Epithelial cell of prostate (primary cell): ENCODE measurements at regions not wholly inside any gene's neighbourhood (a gene's known extent, or its start where the extent isn't known, plus 50 kb on each side); places are given as distances from the start of the nearest gene placed in this dataset.
"Not testable (repeated sequence)": the region's sequence is repeated elsewhere in the genome, so short reads cannot be mapped to it uniquely, and the experiment has no call there.

ENCODE experiments used
- DNase-seq: peaks from one replicate; pipeline ENCODE4 v3.0.0-alpha.2; 2011; ENCODE audit warnings: low read depth, low spot score
- H3K27ac ChIP-seq: fragments of 450-650 bp; 2 replicates; pipeline ENCODE4 v1.5.1; 2017; ENCODE audit warnings: mild to moderate bottlenecking

DNA sequence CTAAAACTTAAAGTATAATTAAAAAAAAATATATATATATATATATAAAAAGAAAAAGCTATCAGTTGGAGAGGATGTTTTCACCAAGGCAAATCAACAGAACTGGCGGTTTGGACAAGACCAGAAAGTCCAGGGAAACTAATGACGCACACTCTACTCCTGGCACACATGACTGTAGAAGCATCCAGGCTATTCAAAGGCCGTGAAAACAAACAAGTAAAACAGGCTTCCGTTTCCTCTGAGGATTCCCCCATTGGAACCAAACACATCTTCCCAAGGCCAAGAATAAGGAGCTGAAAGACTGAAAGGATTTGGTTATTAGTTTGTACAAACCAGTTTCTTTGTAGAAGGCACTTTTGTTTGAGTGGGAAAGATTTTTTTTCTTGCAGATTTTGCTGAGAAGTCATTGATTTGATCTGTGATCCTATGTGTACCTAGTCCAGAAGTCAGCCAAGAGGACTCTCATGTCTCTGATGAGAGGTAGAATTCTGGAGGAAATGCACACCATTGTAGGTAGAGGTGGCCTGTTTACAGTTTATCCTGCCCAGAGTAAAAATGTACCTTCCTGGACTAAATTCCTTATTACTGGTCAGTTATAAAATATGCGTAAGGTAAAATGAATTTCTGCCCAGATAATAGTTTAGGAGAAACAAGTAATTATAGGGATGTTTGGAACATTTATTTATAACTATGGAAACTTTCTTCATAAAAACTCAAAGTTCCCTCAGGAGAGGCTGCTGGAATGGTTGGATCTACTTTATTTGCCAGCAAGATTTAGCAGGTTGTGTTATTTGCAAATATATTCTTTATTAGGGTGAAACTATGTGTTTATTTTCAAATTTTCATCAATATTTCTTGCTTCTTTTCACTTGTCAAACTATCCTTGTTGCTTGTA lies 66.5 kb downstream of the DMP1 start:
- no peak overlapping the region for H3K27ac ChIP-seq
- peak; percentile 8 for DNase-seq

DNA sequence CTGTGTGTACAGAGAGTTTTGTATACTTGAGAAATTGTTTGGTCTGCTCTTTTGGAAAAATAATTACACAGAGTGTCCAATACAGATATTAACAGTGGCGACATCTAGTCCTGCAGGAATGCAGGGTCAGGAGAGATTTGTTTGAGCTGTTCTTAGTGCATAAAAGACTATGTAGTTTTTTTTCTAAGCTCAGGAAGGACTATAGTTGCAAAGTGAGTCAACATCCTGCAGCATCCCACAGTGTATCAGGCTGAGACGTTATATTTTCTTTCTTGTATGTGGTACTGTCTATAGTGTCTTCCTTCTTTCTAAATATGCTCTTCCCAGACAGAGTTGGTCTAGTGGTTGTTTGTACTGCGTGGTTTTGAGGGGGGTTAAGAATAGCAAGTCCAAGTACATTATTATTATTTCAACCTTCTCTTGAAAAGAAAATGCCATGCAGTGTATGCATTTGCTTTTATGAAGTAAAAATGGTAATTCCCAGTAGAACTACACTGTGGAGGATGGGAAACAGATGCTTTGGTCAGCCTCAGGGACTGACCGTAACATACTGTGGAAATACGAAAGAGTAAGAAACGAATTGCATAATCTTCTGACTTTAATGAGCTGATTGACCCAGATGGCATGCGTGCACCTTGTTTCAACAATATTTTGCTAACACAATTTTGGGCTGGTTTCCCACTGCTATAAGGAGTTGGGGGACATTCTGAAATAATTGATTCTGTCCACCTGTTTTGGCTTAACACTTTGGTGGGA lies 67.4 kb downstream of the DMP1 start:
- DNase-seq, result no peak

DNA sequence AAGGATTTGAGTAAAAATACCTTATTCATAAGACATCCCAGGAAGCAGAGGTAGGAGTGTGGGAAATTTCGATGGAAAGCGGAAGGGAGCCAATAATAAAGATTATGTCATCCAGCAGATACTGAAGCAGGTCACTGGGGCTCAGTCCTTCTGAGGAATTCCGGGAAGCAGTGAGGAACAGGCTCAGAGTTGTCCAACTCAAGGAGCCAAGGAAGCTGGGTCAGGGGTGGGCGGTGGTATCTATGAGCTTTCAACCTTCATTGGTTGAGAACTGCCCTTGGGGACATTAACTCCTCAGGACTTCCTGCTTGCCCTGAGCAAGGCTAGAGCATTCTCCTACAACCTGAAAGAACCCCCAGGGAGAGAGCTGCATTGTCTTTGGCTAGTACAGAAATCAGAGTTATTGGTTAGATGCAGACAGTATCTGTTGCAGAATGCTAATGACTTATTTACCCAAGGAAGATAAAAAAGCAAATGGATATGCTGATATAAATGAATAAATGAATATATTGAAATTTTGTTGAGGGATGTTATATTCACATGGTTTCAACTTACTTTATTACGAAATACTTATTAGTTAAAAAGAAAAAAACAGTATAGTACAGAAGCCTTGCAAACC lies 68.2 kb downstream of the DMP1 start:
- no peak for DNase-seq

More for the DNA sequence above, 67.4 kb downstream of the DMP1 start:
- no peak overlapping the region for H3K27ac ChIP-seq

DNA sequence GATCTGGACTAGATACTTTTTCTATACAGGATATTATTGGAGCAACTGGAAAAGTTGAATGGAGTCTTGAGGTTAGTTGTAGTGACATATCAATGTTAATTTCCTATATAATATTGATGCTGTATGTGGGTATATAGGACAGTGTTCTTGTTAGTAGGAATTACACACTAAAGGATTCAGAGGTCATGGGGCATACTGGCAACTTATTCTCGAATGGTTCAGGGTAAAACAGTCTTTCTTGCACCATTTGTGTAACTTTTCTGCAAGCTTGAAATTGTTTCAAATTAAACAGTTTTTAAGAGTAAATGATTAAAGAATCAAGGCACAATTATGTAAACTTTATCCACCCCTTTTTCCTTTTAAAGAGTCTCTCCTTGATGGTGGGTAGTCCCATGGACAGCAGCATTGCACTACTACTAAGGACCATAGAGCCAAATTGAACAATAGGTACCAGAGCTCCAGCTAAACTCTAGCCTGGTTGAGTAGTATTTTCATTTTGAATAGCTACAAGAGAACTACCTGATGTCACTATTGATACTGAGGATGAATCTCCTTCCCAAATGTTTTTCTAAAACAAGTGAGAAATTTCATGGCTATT lies 70.1 kb downstream of the DMP1 start:
- no peak overlapping the region for H3K27ac ChIP-seq
- DNase-seq, result no peak

More for the DNA sequence above, 68.2 kb downstream of the DMP1 start:
- no peak overlapping the region for H3K27ac ChIP-seq

DNA sequence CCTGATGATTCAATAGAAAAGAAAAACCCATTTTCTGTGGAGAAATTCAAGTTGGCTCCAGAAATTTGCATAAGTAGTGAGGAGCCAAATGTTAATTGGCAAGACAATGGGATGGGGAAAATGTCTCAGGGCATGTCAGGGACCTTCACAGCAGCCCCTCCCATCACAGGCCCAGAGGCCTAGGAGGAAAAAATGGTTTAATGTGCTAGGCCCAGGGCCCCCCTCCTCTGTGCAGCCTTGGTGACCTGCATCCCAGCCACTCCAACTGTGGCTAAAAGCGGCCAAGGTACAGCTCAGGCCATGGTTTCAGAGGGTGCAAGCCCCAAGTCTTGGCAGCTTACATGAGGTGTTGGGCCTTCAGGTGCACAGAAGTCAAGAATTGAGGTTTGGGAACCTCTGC lies 74.1 kb upstream of the IBSP start:
- DNase-seq, H3K27ac ChIP-seq: not testable (repeated sequence)

DNA sequence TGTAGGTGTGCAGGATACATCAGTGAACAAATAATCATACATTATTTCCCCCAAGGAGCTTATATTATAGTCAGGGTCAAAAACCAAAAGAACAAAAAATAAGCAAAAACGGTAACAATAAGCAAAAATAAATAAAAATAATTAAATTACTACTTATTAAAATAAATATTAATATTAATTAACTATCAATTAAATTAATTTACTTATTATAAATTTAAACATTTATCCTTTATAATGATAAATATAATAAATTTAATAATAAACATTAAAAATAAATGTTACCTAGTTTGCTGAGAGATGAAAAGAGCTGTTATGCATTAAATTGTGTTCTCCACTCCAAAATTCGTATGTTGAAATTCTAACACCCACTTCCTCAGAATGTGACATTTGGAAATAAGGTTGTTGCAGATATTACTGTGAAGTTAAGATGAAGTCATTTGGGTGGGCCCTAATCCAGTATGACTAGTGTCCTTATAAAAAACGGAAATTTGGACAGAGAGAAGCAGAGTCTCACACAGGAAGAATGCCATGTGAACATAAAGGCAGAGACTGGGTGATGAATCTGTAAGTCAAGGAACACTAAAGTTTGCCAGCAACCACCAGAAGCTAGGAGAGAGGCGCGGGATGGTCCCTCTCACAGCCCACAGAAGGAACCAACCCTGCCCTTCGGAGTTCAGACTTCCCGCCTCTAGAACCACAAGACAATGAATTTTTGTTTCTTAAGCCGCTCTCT lies 67.2 kb upstream of the IBSP start:
- no peak overlapping the region for H3K27ac ChIP-seq
- DNase-seq, result no peak

DNA sequence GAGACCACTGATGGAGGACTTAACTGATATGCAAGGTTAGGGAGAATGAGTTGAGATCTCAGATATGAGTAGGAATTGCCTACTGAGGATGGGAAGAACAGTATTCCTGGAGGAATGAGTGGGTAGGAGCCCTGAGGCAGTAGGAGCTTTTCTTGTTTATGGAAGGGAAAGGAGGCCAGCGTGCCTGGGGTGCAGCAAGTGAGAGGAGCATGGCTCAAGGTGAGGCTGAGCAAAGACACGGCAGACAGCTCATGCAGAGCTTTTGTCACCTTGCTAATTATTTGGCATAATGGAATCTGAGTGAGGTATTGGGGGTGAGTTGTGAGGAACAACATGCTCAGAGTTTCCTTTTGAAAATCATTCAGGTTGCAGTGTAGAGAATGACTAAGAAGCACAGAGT lies 65.3 kb upstream of the IBSP start:
- DNase-seq, result no peak
- no peak overlapping the region for H3K27ac ChIP-seq

DNA sequence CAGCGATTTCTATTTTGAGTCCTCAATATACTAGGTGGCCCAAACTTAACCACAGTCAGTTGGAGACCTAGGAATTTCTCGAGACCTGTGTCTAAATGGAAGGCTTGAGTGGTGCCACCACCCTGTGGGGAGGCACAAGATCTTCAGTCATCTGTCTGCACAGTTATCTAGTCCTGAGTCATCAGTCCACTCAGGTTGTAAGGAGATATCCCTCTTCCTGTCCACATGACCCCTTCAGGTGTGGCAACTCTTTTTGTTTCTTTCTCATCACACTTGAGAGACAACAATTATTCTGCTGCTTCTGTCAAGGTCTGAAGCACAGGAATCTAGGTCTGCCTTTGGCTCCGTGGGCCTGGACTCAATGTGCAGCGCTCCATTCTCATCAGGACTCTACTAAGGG lies 64.4 kb upstream of the IBSP start:
- peak; percentile 33 for DNase-seq
- H3K27ac ChIP-seq, result no peak overlapping the region

DNA sequence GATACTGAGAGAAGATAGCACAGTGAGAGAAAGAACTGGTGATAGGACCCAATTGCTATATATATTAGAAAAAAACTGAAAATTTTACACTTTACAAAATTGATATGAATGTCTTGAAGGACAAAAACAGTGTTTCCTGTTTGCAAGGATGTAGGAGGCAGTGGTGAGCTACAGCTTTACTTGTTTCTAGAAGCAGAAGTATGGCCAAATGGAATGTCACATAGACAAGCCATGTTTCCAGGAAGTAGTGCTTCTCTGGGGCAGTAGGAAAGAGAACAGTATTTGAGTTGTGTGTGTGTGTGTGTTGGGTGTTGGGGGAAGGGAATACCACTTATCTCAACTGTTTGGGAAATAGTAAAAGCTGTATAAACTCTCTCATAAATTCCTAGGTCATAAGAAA lies 60.9 kb upstream of the IBSP start:
- no peak for DNase-seq
- H3K27ac ChIP-seq, result no peak overlapping the region

DNA sequence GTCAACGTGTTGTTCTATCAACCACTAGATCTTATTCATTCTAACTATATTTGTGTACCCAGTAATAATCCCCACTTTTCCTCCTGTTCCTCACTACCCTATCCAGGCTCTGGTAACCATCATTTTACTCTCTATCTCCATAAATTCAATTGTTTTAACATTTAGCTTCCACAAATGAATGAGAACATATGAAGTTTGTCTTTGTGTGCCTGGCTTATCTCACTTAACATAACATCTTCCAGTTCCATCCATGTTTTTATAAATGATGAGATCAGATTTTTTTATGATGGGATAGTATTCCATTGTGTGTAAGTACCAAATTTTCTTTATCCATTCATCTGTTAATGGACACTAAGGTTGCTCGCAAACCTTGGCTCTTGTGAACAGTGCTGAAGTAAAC lies 59.9 kb upstream of the IBSP start:
- DNase-seq, result no peak
- no peak overlapping the region for H3K27ac ChIP-seq

DNA sequence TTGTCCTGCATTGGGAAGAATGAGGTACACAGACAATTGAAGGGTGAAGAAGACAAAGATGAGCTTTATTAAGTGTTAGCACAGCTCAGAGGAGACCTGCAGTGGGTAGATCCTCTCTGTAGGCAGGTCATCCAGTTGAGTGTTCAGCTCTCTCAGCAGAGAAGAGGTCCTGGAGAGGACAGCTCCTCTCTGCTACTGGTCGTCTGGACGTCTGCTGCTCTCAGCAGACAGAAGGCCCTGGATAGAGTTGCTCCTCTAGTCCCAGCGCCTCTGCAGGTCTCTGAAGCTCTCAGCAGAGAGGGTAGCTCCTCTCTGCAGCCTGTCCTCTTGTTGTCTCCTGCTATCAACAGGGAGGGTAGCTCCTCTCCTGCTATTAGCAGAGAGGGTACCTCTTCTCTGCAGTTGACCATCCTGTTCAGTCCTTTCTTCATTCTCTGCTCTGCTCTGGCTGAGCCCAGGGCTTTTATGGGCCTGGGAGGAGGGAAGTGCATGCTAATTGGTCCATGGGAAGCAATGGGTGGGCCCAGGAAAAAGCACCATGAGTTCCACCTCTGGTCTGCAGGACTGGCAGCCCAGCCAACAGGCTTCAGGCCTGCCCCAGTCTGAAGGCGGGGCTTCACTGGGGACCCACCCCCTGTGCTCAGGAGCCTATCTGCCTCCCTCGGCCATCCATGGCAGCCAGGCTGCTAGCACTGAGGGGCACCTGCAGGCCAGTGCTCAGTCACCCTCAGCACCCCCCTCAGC lies 54.1 kb upstream of the IBSP start:
- DNase-seq, result no peak
- H3K27ac ChIP-seq, result no peak overlapping the region

DNA sequence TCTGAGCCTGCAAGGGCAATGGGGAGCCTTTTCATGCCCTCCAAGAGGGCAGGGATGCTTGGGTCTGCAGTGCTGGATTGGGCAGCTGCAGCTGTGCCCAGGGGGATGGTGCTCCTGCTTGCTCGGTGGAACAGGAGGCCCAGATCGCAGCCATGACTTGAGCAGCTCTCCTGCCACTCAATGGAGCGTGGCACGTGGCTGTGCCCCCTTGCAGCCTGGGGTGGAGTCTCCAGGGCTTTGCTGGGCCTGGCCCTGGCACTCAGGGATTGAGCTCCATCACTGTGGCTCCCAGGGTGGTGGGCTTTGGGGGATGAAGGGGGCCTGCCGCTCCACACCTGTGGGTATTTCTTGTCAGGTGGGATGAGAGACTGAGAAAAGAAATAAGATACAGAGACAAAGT lies 53.4 kb upstream of the IBSP start:
- H3K27ac ChIP-seq, result no peak overlapping the region
- DNase-seq, result no peak
